GM12878 (cell line): ENCODE measurements at regions not wholly inside any gene's neighbourhood (a gene's known extent, or its start where the extent isn't known, plus 50 kb on each side); places are given as distances from the start of the nearest gene placed in this dataset.

ENCODE experiments used
- CBFB ChIP-seq: IDR thresholded peaks from 2 replicates; pipeline ENCODE4 v1.6.1; 2016; ENCODE audit warnings: antibody characterized with exemption, low read depth
- EZH2 ChIP-seq: IDR thresholded peaks from 2 replicates; pipeline ENCODE4 v1.6.1; 2012; ENCODE audit warnings: low read depth, mild to moderate bottlenecking, control low read depth, inconsistent platforms, low read length, borderline replicate concordance; ENCODE audit not compliant: control insufficient read depth
- POLR2AphosphoS5 ChIP-seq: IDR thresholded peaks from 2 replicates; pipeline ENCODE4 v1.6.1; 2011; ENCODE audit warnings: mild to moderate bottlenecking, low read length, inconsistent platforms
- RAD21 ChIP-seq: IDR thresholded peaks from 2 replicates; pipeline ENCODE4 v1.6.1; 2011; ENCODE audit warnings: mild to moderate bottlenecking, low read depth, low read length, moderate library complexity; ENCODE audit not compliant: insufficient read depth
- RAD51 ChIP-seq: fragments of 450-650 bp; IDR thresholded peaks from 2 replicates; pipeline ENCODE4 v1.6.1; 2016; ENCODE audit warnings: moderate library complexity, mild to moderate bottlenecking, inconsistent platforms
- TF ChIP-seq, protein P1 (sequence below): IDR thresholded peaks from 2 replicates; pipeline ENCODE4 v1.6.1; 2011; ENCODE audit warnings: low read depth, mild to moderate bottlenecking, low read length, moderate library complexity, borderline replicate concordance; ENCODE audit errors: extremely low read depth
- TF ChIP-seq, protein P2 (sequence below): IDR thresholded peaks from 2 replicates; pipeline ENCODE4 v1.6.1; 2011; ENCODE audit warnings: low read depth, low read length, improper control_type of control experiment, borderline replicate concordance
- TF ChIP-seq, protein P3 (sequence below), 3 experiments: IDR thresholded peaks in 2 of 3; conservative IDR thresholded peaks in 1 of 3; 2 replicates each; pipeline ENCODE4 v1.5.1; 2011; ENCODE audit warnings: low read depth in 3 of 3, low read length in 3 of 3, mild to moderate bottlenecking in 3 of 3, control low read depth in 2 of 3, moderate library complexity in 2 of 3, inconsistent platforms in 1 of 3, mixed read lengths in 1 of 3; ENCODE audit not compliant: control insufficient read depth in 2 of 3, insufficient read depth in 1 of 3; ENCODE audit errors: extremely low read depth in 1 of 3
- TF ChIP-seq, protein P4 (sequence below): IDR thresholded peaks from 2 replicates; pipeline ENCODE4 v1.6.1; 2012; ENCODE audit warnings: mild to moderate bottlenecking, low read depth, low read length
- TF ChIP-seq, protein P5 (sequence below): IDR thresholded peaks from 2 replicates; pipeline ENCODE4 v1.6.1; 2012; ENCODE audit warnings: low read length, inconsistent platforms

DNA sequence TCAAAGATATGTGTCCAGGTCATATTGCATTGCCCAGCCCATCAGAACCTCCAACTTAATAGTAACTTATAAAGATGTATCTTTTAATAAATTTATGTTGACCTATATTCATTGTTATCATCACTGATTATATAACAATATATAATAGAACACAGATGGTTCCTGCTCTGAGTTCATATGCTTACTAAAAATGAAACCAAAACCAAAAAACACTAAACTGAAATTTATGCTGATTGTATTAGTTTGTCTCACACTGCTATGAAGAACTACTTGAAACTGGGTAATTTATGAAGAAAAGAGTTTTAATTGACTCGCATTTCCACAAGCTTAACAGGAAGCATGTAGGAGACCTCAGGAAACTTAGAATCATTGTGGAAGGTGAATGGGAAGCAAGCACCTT lies 462.5 kb upstream of the TYRP1 start:
- TF ChIP-seq, protein P1, sequence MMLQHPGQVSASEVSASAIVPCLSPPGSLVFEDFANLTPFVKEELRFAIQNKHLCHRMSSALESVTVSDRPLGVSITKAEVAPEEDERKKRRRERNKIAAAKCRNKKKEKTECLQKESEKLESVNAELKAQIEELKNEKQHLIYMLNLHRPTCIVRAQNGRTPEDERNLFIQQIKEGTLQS, result no peak
- TF ChIP-seq, protein P2, sequence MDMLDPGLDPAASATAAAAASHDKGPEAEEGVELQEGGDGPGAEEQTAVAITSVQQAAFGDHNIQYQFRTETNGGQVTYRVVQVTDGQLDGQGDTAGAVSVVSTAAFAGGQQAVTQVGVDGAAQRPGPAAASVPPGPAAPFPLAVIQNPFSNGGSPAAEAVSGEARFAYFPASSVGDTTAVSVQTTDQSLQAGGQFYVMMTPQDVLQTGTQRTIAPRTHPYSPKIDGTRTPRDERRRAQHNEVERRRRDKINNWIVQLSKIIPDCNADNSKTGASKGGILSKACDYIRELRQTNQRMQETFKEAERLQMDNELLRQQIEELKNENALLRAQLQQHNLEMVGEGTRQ, result no peak
- no peak for TF ChIP-seq EZH2
- TF ChIP-seq POLR2AphosphoS5, result no peak
- no peak for TF ChIP-seq RAD51
- TF ChIP-seq CBFB, result no peak
- TF ChIP-seq, protein P3, sequence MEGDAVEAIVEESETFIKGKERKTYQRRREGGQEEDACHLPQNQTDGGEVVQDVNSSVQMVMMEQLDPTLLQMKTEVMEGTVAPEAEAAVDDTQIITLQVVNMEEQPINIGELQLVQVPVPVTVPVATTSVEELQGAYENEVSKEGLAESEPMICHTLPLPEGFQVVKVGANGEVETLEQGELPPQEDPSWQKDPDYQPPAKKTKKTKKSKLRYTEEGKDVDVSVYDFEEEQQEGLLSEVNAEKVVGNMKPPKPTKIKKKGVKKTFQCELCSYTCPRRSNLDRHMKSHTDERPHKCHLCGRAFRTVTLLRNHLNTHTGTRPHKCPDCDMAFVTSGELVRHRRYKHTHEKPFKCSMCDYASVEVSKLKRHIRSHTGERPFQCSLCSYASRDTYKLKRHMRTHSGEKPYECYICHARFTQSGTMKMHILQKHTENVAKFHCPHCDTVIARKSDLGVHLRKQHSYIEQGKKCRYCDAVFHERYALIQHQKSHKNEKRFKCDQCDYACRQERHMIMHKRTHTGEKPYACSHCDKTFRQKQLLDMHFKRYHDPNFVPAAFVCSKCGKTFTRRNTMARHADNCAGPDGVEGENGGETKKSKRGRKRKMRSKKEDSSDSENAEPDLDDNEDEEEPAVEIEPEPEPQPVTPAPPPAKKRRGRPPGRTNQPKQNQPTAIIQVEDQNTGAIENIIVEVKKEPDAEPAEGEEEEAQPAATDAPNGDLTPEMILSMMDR (IDR thresholded peaks at IDR 0.05 in 2 of 3, conservative IDR thresholded peaks at IDR 0.05 in 1 of 3; ENCODE audit: control insufficient read depth in 2 of 3, extremely low read depth in 1 of 3, insufficient read depth in 1 of 3, low read depth in 3 of 3, low read length in 3 of 3), result no peak
- TF ChIP-seq, protein P4, sequence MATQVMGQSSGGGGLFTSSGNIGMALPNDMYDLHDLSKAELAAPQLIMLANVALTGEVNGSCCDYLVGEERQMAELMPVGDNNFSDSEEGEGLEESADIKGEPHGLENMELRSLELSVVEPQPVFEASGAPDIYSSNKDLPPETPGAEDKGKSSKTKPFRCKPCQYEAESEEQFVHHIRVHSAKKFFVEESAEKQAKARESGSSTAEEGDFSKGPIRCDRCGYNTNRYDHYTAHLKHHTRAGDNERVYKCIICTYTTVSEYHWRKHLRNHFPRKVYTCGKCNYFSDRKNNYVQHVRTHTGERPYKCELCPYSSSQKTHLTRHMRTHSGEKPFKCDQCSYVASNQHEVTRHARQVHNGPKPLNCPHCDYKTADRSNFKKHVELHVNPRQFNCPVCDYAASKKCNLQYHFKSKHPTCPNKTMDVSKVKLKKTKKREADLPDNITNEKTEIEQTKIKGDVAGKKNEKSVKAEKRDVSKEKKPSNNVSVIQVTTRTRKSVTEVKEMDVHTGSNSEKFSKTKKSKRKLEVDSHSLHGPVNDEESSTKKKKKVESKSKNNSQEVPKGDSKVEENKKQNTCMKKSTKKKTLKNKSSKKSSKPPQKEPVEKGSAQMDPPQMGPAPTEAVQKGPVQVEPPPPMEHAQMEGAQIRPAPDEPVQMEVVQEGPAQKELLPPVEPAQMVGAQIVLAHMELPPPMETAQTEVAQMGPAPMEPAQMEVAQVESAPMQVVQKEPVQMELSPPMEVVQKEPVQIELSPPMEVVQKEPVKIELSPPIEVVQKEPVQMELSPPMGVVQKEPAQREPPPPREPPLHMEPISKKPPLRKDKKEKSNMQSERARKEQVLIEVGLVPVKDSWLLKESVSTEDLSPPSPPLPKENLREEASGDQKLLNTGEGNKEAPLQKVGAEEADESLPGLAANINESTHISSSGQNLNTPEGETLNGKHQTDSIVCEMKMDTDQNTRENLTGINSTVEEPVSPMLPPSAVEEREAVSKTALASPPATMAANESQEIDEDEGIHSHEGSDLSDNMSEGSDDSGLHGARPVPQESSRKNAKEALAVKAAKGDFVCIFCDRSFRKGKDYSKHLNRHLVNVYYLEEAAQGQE, result no peak
- no peak for TF ChIP-seq RAD21
- TF ChIP-seq, protein P5, sequence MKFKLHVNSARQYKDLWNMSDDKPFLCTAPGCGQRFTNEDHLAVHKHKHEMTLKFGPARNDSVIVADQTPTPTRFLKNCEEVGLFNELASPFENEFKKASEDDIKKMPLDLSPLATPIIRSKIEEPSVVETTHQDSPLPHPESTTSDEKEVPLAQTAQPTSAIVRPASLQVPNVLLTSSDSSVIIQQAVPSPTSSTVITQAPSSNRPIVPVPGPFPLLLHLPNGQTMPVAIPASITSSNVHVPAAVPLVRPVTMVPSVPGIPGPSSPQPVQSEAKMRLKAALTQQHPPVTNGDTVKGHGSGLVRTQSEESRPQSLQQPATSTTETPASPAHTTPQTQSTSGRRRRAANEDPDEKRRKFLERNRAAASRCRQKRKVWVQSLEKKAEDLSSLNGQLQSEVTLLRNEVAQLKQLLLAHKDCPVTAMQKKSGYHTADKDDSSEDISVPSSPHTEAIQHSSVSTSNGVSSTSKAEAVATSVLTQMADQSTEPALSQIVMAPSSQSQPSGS, result no peak
